Astrocyte (in vitro differentiated cells and primary cell): ENCODE measurements at regions not wholly inside any gene's neighbourhood (a gene's known extent, or its start where the extent isn't known, plus 50 kb on each side); places are given as distances from the start of the nearest gene placed in this dataset.

ENCODE experiments used
- DNase-seq: peaks from one replicate; pipeline ENCODE4 v3.0.0-alpha.2; 2010; ENCODE audit warnings: low read depth
- FAIRE-seq: peaks from 2 replicates; lab custom pipeline; 2011; peaks lifted over from hg19 to GRCh38; lab: Jason Lieb, UNC
- H2AFZ ChIP-seq: 2 replicates; pipeline ENCODE4 v1.6.0; 2012; ENCODE audit warnings: low read depth, low read length, inconsistent platforms
- H3K27ac ChIP-seq: 2 replicates; pipeline ENCODE4 v1.5.1; 2011; ENCODE audit warnings: low read depth, low read length, inconsistent platforms
- H3K27me3 ChIP-seq: 2 replicates; pipeline ENCODE4 v1.6.0; 2011; ENCODE audit warnings: low read length, inconsistent platforms; ENCODE audit not compliant: insufficient read depth
- H3K36me3 ChIP-seq: 2 replicates; pipeline ENCODE4 v1.5.1; 2011; ENCODE audit warnings: low read length, inconsistent platforms; ENCODE audit not compliant: insufficient read depth
- H3K4me1 ChIP-seq: 2 replicates; pipeline ENCODE4 v1.5.1; 2011; ENCODE audit warnings: low read length, inconsistent platforms; ENCODE audit not compliant: insufficient read depth
- H3K4me2 ChIP-seq: 2 replicates; pipeline ENCODE4 v1.6.0; 2012; ENCODE audit warnings: low read length, inconsistent platforms
- H3K4me3 ChIP-seq: 2 replicates; pipeline ENCODE4 v1.5.1; 2011; ENCODE audit warnings: low read depth, mild to moderate bottlenecking, low read length, inconsistent platforms; ENCODE audit not compliant: insufficient read depth
- H3K79me2 ChIP-seq: 2 replicates; pipeline ENCODE4 v1.6.0; 2012; ENCODE audit warnings: mild to moderate bottlenecking, low read length, inconsistent platforms; ENCODE audit not compliant: insufficient read depth
- H3K9ac ChIP-seq: 2 replicates; pipeline ENCODE4 v1.6.0; 2012; ENCODE audit warnings: mild to moderate bottlenecking, low read length, inconsistent platforms
- H3K9me3 ChIP-seq: 2 replicates; pipeline ENCODE4 v1.5.1; 2012; ENCODE audit warnings: low read depth, mild to moderate bottlenecking, low read length, inconsistent platforms; ENCODE audit not compliant: insufficient read depth
- H4K20me1 ChIP-seq: 2 replicates; pipeline ENCODE4 v1.6.0; 2012; ENCODE audit warnings: low read length, inconsistent platforms; ENCODE audit not compliant: insufficient read depth
- H3K27ac Mint-ChIP-seq: one replicate; pipeline ENCODE4 v1.8.0; 2021; ENCODE audit warnings: mild to moderate bottlenecking, mixed read lengths; ENCODE audit not compliant: unreplicated experiment
- H3K27me3 Mint-ChIP-seq: one replicate; pipeline ENCODE4 v1.8.0; 2021; ENCODE audit warnings: low read depth, mixed read lengths; ENCODE audit not compliant: unreplicated experiment
- H3K36me3 Mint-ChIP-seq: one replicate; pipeline ENCODE4 v1.8.0; 2021; ENCODE audit warnings: low read depth, mixed read lengths; ENCODE audit not compliant: unreplicated experiment
- H3K4me1 Mint-ChIP-seq: one replicate; pipeline ENCODE4 v1.8.0; 2021; ENCODE audit warnings: low read depth, mixed read lengths; ENCODE audit not compliant: unreplicated experiment
- H3K4me3 Mint-ChIP-seq: one replicate; pipeline ENCODE4 v1.8.0; 2021; ENCODE audit warnings: mild to moderate bottlenecking, moderate library complexity, mixed read lengths; ENCODE audit not compliant: unreplicated experiment
- H3K9me3 Mint-ChIP-seq: one replicate; pipeline ENCODE4 v1.8.0; 2021; ENCODE audit warnings: mild to moderate bottlenecking, mixed read lengths; ENCODE audit not compliant: unreplicated experiment
- EZH2 ChIP-seq: IDR thresholded peaks from 2 replicates; pipeline ENCODE4 v1.6.1; 2012; ENCODE audit warnings: mild to moderate bottlenecking, low read length, inconsistent platforms; ENCODE audit not compliant: insufficient read depth
- TF ChIP-seq, protein P1 (sequence below): IDR thresholded peaks from 2 replicates; pipeline ENCODE4 v1.5.1; 2011; ENCODE audit warnings: low read depth, mild to moderate bottlenecking, inconsistent platforms, low read length, moderate library complexity; ENCODE audit not compliant: insufficient read depth

- no peak overlapping the region for H3K9ac ChIP-seq
- H4K20me1 ChIP-seq, result no peaks in the 10 kb centered on the region
- H3K4me1 ChIP-seq, result no peaks in the 10 kb centered on the region
- Mint-ChIP-seq H3K36me3 (peaks cover 2% of the 10 kb centered on the region), H3K27ac (no peak overlapping the region), H3K4me1 (no peaks in the 10 kb centered on the region), H3K27me3 (no peaks in the 10 kb centered on the region), H3K4me3 (no peak overlapping the region), H3K9me3 (peaks cover 17% of the 10 kb centered on the region)
- FAIRE-seq, result no peak
- no peaks in the 10 kb centered on the region for H3K27me3 ChIP-seq
- no peaks in the 10 kb centered on the region for H3K79me2 ChIP-seq
- TF ChIP-seq EZH2, result no peak
- TF ChIP-seq, protein P1, sequence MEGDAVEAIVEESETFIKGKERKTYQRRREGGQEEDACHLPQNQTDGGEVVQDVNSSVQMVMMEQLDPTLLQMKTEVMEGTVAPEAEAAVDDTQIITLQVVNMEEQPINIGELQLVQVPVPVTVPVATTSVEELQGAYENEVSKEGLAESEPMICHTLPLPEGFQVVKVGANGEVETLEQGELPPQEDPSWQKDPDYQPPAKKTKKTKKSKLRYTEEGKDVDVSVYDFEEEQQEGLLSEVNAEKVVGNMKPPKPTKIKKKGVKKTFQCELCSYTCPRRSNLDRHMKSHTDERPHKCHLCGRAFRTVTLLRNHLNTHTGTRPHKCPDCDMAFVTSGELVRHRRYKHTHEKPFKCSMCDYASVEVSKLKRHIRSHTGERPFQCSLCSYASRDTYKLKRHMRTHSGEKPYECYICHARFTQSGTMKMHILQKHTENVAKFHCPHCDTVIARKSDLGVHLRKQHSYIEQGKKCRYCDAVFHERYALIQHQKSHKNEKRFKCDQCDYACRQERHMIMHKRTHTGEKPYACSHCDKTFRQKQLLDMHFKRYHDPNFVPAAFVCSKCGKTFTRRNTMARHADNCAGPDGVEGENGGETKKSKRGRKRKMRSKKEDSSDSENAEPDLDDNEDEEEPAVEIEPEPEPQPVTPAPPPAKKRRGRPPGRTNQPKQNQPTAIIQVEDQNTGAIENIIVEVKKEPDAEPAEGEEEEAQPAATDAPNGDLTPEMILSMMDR, result no peak
- H3K4me3 ChIP-seq, result no peak overlapping the region
- no peak overlapping the region for H2AFZ ChIP-seq
- DNase-seq, result no peak
- no peaks in the 10 kb centered on the region for H3K9me3 ChIP-seq
- no peaks in the 10 kb centered on the region for H3K36me3 ChIP-seq
- no peak overlapping the region for H3K27ac ChIP-seq
- H3K4me2 ChIP-seq, result no peak overlapping the region
Measured at GRCh38 chrX:97843200-97843811, 959.6 kb downstream of the RPA4 start.

DNA sequence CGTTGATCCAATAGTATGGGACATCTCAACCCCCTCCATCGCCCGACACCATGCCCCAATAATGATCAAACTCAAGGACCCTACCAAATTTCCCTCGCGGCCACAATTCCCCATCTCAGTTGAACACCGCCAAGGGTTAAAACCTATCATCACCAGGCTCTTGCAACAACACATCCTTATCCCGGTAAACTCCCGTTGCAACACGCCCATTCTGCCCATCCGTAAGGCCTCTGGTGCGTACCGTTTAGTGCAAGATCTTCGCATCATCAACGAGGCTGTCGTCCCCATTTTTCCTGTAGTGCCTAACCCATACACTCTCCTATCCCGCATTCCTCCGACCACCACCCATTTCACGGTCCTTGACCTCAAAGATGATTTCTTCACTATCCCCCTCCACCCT lies 960.5 kb downstream of the RPA4 start:
- no peaks in the 10 kb centered on the region for H3K27me3 ChIP-seq
- Mint-ChIP-seq H3K4me1 (no peaks in the 10 kb centered on the region), H3K36me3 (peaks cover 2% of the 10 kb centered on the region), H3K27me3 (no peaks in the 10 kb centered on the region), H3K4me3 (no peak overlapping the region), H3K9me3 (peaks cover 18% of the 10 kb centered on the region), H3K27ac (no peak overlapping the region)
- no peak overlapping the region for H3K4me2 ChIP-seq
- H4K20me1 ChIP-seq, result no peaks in the 10 kb centered on the region
- no peak overlapping the region for H3K27ac ChIP-seq
- DNase-seq, result no peak
- H2AFZ ChIP-seq, result no peak overlapping the region
- H3K4me1 ChIP-seq, result no peaks in the 10 kb centered on the region
- no peaks in the 10 kb centered on the region for H3K36me3 ChIP-seq
- no peaks in the 10 kb centered on the region for H3K79me2 ChIP-seq
- no peak for FAIRE-seq
- no peak overlapping the region for H3K4me3 ChIP-seq
- H3K9ac ChIP-seq, result no peak overlapping the region
- H3K9me3 ChIP-seq, result no peaks in the 10 kb centered on the region
- TF ChIP-seq, protein P1, result no peak
- no peak for TF ChIP-seq EZH2

- Mint-ChIP-seq H3K4me1 (no peaks in the 10 kb centered on the region), H3K27me3 (no peaks in the 10 kb centered on the region), H3K27ac (no peak overlapping the region), H3K36me3 (peaks cover 2% of the 10 kb centered on the region), H3K9me3 (peaks cover 21% of the 10 kb centered on the region), H3K4me3 (no peak overlapping the region)
- H3K4me1 ChIP-seq, result no peaks in the 10 kb centered on the region
- no peaks in the 10 kb centered on the region for H3K9me3 ChIP-seq
- DNase-seq (no peak), FAIRE-seq (no peak)
- no peaks in the 10 kb centered on the region for H3K79me2 ChIP-seq
- no peaks in the 10 kb centered on the region for H4K20me1 ChIP-seq
- H2AFZ ChIP-seq, result no peak overlapping the region
- H3K36me3 ChIP-seq, result no peaks in the 10 kb centered on the region
- H3K4me3 ChIP-seq, result no peak overlapping the region
- no peak overlapping the region for H3K4me2 ChIP-seq
- no peak overlapping the region for H3K27ac ChIP-seq
- H3K27me3 ChIP-seq, result no peaks in the 10 kb centered on the region
- H3K9ac ChIP-seq, result no peak overlapping the region
- TF ChIP-seq, protein P1, result no peak
- TF ChIP-seq EZH2, result no peak
Measured at GRCh38 chrX:97844943-97845342, 961.2 kb downstream of the RPA4 start.
